Thyroid gland (tissue), 4 donors: ENCODE measurements at regions not wholly inside any gene's neighbourhood (a gene's known extent, or its start where the extent isn't known, plus 50 kb on each side); places are given as distances from the start of the nearest gene placed in this dataset.
A peak's percentile ranks its signal among the peaks of the same experiment; 100 is the strongest.
"Not testable (repeated sequence)": the region's sequence is repeated elsewhere in the genome, so short reads cannot be mapped to it uniquely, and the experiment has no call there.

Experiments
- DNase-seq, 2 donors: peaks; one replicate each; pipeline ENCODE4 v3.0.0-alpha.2; 2019
- H3K27ac ChIP-seq, 3 donors: fragments of 200-600 bp; sonication (generic); 1 replicate in 2 of 3; 2 replicates in 1 of 3; pipeline ENCODE4 v1.5.1; 2016 to 2019; ENCODE audit warnings: mild to moderate bottlenecking in 1 of 3, moderate library complexity in 1 of 3
- H3K27me3 ChIP-seq: fragments of 200-600 bp; sonication (generic); one replicate; pipeline ENCODE4 v1.5.1; 2019
- H3K36me3 ChIP-seq, 2 donors: fragments of 200-600 bp; sonication (generic); one replicate each; pipeline ENCODE4 v1.5.1; 2016 to 2019
- H3K4me1 ChIP-seq, 2 donors: fragments of 200-600 bp; sonication (generic); one replicate each; pipeline ENCODE4 v1.5.1; 2017 to 2019
- H3K4me3 ChIP-seq, 3 donors: fragments of 200-600 bp; sonication (generic); replicated peaks in 1 of 3; 1 replicate in 2 of 3; 2 replicates in 1 of 3; pipeline ENCODE4 v1.5.1; 2016; ENCODE audit warnings: mild to moderate bottlenecking in 1 of 3
- H3K9me3 ChIP-seq: fragments of 200-600 bp; sonication (generic); one replicate; pipeline ENCODE4 v1.5.1; 2017
- POLR2A ChIP-seq, 2 donors: fragments of 450-650 bp; IDR thresholded peaks; one replicate each; pipeline ENCODE4 v1.6.1; 2017; ENCODE audit warnings: antibody characterized with exemption in 2 of 2, mild to moderate bottlenecking in 2 of 2, moderate library complexity in 1 of 2
- WGBS, 2 donors: methylation state at CpG; one replicate each; pipeline ENCODE4 v1.1.5; 2017; 5-methylcytosine and 5-hydroxymethylcytosine counted together
- intact Hi-C: fragments of 100-400 bp; cut with DNase I; formaldehyde crosslinking; loops from one replicate; pipeline ENCODE4 v1.15.1; 2023
- TF ChIP-seq, protein P1 (sequence below), 6 experiments: fragments of 200-600 bp in 3 of 6; fragments of 450-650 bp in 3 of 6; sonication (generic) in 3 of 6; IDR thresholded peaks; one replicate each; pipeline ENCODE4 v1.5.1; 2016 to 2019; ENCODE audit warnings: antibody characterized with exemption in 6 of 6, mild to moderate bottlenecking in 2 of 6, inconsistent platforms in 1 of 6, moderate library complexity in 1 of 6

DNA sequence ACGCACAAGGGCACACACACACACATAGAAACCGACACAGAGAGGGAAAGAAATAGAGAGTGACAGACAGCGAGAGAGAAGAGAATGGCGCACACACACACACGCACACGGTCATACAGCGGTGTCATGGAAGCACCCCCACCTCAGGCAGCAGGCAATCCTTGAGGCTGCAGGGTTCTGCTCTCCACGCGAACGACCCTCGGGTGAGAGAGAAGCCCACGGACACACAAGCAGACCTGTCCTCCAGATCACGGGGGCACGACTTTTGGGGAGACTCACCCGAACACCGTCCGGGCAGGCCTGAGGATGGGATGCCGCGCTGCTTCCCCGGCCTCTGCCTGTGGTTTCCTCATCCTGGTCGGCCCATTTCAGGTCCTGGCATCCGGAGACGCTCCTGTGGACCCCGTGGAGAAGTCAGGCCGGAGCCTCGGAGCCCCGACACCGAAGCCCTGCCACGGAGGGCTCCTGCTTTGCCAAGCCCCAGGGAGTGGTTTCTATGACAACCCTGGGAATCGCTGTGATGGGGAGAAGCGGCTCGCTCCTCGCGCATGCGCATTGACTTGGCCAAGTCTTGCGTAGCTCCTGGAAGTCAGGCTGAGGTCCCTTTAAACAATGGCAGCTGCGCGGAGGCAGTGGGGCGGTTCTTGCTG, 118.2 kb upstream of the KCNJ18 start:
- Histone ChIP-seq H3K4me1 (no peaks in the 10 kb centered on the region), H3K27ac (no peak overlapping the region), H3K9me3 (no peaks in the 10 kb centered on the region), H3K4me3 (no peak overlapping the region), H3K36me3 (no peaks in the 10 kb centered on the region), H3K27me3 (no peaks in the 10 kb centered on the region)
- no peak for TF ChIP-seq POLR2A (IDR thresholded peaks at IDR 0.05)
- TF ChIP-seq, protein P1, sequence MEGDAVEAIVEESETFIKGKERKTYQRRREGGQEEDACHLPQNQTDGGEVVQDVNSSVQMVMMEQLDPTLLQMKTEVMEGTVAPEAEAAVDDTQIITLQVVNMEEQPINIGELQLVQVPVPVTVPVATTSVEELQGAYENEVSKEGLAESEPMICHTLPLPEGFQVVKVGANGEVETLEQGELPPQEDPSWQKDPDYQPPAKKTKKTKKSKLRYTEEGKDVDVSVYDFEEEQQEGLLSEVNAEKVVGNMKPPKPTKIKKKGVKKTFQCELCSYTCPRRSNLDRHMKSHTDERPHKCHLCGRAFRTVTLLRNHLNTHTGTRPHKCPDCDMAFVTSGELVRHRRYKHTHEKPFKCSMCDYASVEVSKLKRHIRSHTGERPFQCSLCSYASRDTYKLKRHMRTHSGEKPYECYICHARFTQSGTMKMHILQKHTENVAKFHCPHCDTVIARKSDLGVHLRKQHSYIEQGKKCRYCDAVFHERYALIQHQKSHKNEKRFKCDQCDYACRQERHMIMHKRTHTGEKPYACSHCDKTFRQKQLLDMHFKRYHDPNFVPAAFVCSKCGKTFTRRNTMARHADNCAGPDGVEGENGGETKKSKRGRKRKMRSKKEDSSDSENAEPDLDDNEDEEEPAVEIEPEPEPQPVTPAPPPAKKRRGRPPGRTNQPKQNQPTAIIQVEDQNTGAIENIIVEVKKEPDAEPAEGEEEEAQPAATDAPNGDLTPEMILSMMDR (IDR thresholded peaks at IDR 0.05) = no peak
- WGBS, 2 donors = 30 to 38% methylated on average over 15 to 27 of the region's 39 CpGs
- intact Hi-C loops = no loop called here
- peak; percentile 45 to 46 for DNase-seq

DNA sequence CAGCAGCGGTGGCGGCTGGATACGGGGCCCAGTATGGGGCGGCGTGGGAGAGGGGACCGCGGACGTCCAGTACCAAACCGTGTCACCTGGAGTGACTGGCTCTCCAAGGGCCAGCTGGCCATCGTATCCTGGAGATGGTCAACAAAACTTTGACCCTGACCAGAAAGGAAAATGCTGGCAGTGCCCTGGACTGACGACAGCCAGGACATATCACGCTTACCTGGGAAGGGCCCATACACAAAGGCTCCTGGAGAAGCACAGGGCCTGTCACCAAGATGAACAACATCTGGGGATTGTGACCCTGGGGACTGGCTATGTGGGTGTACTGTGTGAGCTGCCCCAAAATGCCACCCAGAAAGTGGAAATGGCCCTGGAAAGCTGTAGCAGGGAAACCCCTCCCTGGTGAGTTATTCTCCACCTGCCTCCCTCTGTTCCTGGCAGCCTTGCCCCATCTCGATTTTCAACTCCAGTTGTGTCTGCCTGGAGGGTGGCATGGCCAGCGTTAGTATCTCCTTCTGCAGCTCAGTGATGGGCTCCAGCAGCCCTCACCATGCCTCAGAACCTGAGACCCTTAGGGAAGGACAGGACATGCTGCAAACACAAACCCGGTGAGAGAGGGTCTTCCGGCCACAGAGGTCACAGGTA, 117.6 kb upstream of the KCNJ18 start:
- DNase-seq = not testable (repeated sequence)

DNA sequence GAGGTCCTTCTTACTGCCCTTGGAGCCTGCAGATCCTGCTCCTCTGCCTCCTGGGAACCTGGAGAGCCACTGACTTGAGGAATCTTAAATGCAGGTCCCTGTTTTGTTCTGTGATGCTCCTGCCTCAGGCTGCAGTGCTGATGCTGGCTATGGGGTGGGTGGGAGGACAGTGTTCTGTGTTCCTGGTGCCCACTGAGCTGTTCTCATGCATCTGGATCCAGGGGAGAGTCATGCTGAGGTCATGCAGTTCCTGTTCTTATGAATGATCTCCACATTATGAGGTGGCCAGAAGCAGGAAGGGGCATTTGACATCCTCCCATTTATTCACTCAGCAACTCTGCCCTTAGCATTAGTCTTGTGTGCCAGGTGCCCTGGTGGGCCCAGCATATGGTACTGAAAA, 113.5 kb upstream of the KCNJ18 start:
- DNase-seq, H3K4me1 ChIP-seq, H3K27ac ChIP-seq, H3K36me3 ChIP-seq, H3K27me3 ChIP-seq, intact Hi-C loops, H3K9me3 ChIP-seq, H3K4me3 ChIP-seq: not testable (repeated sequence)

More for the DNA sequence above, 117.6 kb upstream of the KCNJ18 start:
- intact Hi-C loops, H3K9me3 ChIP-seq, H3K4me3 ChIP-seq, H3K27ac ChIP-seq, H3K4me1 ChIP-seq, H3K27me3 ChIP-seq, H3K36me3 ChIP-seq: not testable (repeated sequence)
- 77 to 78% methylated on average over 5 to 7 of the region's 16 CpGs for WGBS, 2 donors

GRCh38 chr17:21592774-21593173, 99.5 kb upstream of the KCNJ18 start:
- H3K36me3 ChIP-seq = no peaks in the 10 kb centered on the region
- H3K27ac ChIP-seq = no peak overlapping the region
- intact Hi-C loops = no loop called here
- no peaks in the 10 kb centered on the region for H3K4me1 ChIP-seq
- no peaks in the 10 kb centered on the region for H3K9me3 ChIP-seq
- whole genome bisulfite sequencing, 2 donors = 92 to 95% methylated on average over 17 to 18 of the region's 23 CpGs
- TF ChIP-seq, protein P1 (IDR thresholded peaks at IDR 0.05) = no peak
- TF ChIP-seq POLR2A (IDR thresholded peaks at IDR 0.05) = no peak
- DNase-seq = no peak
- H3K27me3 ChIP-seq = no peaks in the 10 kb centered on the region
- H3K4me3 ChIP-seq = no peak overlapping the region

- DNase-seq, H3K27me3 ChIP-seq, H3K4me1 ChIP-seq, intact Hi-C loops, H3K36me3 ChIP-seq, H3K4me3 ChIP-seq, H3K9me3 ChIP-seq, H3K27ac ChIP-seq: not testable (repeated sequence)
- 81 to 90% methylated on average over 7 to 13 of the region's 20 CpGs for WGBS, 2 donors
Observed at GRCh38 chr17:21593452-21594105, 98.7 kb upstream of the KCNJ18 start.

GRCh38 chr17:21595086-21595485, 97.2 kb upstream of the KCNJ18 start:
- DNase-seq = no peak
- intact Hi-C loops = no loop called here
- 75 to 84% methylated on average over 1 of the region's 1 CpG for WGBS, 2 donors
- Histone ChIP-seq H3K27ac (no peak overlapping the region), H3K4me3 (no peak overlapping the region), H3K36me3 (no peaks in the 10 kb centered on the region), H3K27me3 (no peaks in the 10 kb centered on the region), H3K9me3 (no peaks in the 10 kb centered on the region), H3K4me1 (no peaks in the 10 kb centered on the region)
- no peak for TF ChIP-seq POLR2A (IDR thresholded peaks at IDR 0.05)
- TF ChIP-seq, protein P1 (IDR thresholded peaks at IDR 0.05) = no peak
